Mesothelial cell of epicardium (in vitro differentiated cells): ENCODE measurements at regions not wholly inside any gene's neighbourhood (a gene's known extent, or its start where the extent isn't known, plus 50 kb on each side); places are given as distances from the start of the nearest gene placed in this dataset.

Experiments
- DNase-seq, 2 experiments: peaks; one replicate each; pipeline ENCODE4 v3.0.0; 2021; ENCODE audit warnings: low spot score in 2 of 2; ENCODE audit not compliant: unreplicated experiment in 2 of 2
- H3K27ac Mint-ChIP-seq: 2 replicates; pipeline ENCODE4 v1.8.0; 2021; ENCODE audit warnings: mixed read lengths
- H3K27me3 Mint-ChIP-seq: 2 replicates; pipeline ENCODE4 v1.8.0; 2021; ENCODE audit warnings: low read depth, mixed read lengths
- H3K36me3 Mint-ChIP-seq: 2 replicates; pipeline ENCODE4 v1.8.0; 2021; ENCODE audit warnings: mixed read lengths
- H3K4me1 Mint-ChIP-seq: 2 replicates; pipeline ENCODE4 v1.8.0; 2021; ENCODE audit warnings: mixed read lengths
- H3K4me3 Mint-ChIP-seq: 2 replicates; pipeline ENCODE4 v1.8.0; 2021; ENCODE audit warnings: mild to moderate bottlenecking, moderate library complexity, mixed read lengths
- H3K9me3 Mint-ChIP-seq: 2 replicates; pipeline ENCODE4 v1.8.0; 2021; ENCODE audit warnings: mixed read lengths
- TF ChIP-seq, protein P1 (sequence below): fragments of 200-600 bp; sonication (generic); IDR thresholded peaks from one replicate; pipeline ENCODE4 v1.5.0; 2021; ENCODE audit warnings: antibody characterized with exemption; ENCODE audit not compliant: unreplicated experiment

GRCh38 chr20:47949230-47949629 lies 163.9 kb upstream of the SULF2 start:
- Mint-ChIP-seq H3K27me3 (peaks cover 5% of the 10 kb centered on the region), H3K9me3 (no peaks in the 10 kb centered on the region), H3K4me1 (peaks cover 25% of the 10 kb centered on the region), H3K4me3 (no peak overlapping the region), H3K36me3 (no peaks in the 10 kb centered on the region), H3K27ac (no peak overlapping the region)
- no peak for DNase-seq
- TF ChIP-seq, protein P1, sequence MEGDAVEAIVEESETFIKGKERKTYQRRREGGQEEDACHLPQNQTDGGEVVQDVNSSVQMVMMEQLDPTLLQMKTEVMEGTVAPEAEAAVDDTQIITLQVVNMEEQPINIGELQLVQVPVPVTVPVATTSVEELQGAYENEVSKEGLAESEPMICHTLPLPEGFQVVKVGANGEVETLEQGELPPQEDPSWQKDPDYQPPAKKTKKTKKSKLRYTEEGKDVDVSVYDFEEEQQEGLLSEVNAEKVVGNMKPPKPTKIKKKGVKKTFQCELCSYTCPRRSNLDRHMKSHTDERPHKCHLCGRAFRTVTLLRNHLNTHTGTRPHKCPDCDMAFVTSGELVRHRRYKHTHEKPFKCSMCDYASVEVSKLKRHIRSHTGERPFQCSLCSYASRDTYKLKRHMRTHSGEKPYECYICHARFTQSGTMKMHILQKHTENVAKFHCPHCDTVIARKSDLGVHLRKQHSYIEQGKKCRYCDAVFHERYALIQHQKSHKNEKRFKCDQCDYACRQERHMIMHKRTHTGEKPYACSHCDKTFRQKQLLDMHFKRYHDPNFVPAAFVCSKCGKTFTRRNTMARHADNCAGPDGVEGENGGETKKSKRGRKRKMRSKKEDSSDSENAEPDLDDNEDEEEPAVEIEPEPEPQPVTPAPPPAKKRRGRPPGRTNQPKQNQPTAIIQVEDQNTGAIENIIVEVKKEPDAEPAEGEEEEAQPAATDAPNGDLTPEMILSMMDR = no peak

GRCh38 chr20:47944682-47945081 lies 159.4 kb upstream of the SULF2 start:
- H3K4me1 Mint-ChIP-seq = peaks cover 10% of the 10 kb centered on the region
- TF ChIP-seq, protein P1 = no peak
- no peak overlapping the region for H3K4me3 Mint-ChIP-seq
- H3K36me3 Mint-ChIP-seq = no peaks in the 10 kb centered on the region
- DNase-seq = no peak
- no peak overlapping the region for H3K27ac Mint-ChIP-seq
- no peaks in the 10 kb centered on the region for H3K27me3 Mint-ChIP-seq
- H3K9me3 Mint-ChIP-seq = no peaks in the 10 kb centered on the region

DNA sequence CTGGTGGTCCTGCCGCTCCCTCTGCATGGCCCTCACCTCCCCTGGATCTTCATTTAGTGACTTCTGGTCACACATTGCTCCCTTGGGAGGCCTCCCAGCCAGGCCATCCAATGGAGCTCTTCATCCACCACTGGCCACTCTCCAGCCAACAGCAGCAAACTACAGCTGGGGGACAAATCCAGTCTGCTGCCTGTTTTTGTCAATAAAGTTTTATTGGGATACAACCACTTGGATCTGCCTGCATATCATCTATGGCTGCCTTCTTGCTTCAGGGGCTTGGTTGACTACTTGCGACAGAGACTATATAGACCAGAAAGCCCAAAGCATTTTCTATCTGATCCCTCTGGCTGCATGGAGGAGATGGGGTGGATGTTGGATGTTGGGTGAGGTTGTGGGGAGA lies 156.6 kb upstream of the SULF2 start:
- Mint-ChIP-seq H3K27me3 (peaks cover 6% of the 10 kb centered on the region), H3K9me3 (no peaks in the 10 kb centered on the region), H3K36me3 (no peaks in the 10 kb centered on the region), H3K27ac (no peak overlapping the region), H3K4me1 (peaks cover 7% of the 10 kb centered on the region), H3K4me3 (no peak overlapping the region)
- TF ChIP-seq, protein P1 = no peak
- DNase-seq = no peak

GRCh38 chr20:47940101-47940813 lies 155.0 kb upstream of the SULF2 start:
- Mint-ChIP-seq H3K4me3 (no peak overlapping the region), H3K4me1 (peaks cover 7% of the 10 kb centered on the region), H3K36me3 (no peaks in the 10 kb centered on the region), H3K9me3 (no peaks in the 10 kb centered on the region), H3K27me3 (peaks cover 8% of the 10 kb centered on the region), H3K27ac (no peak overlapping the region)
- TF ChIP-seq, protein P1 = no peak
- no peak for DNase-seq

DNA sequence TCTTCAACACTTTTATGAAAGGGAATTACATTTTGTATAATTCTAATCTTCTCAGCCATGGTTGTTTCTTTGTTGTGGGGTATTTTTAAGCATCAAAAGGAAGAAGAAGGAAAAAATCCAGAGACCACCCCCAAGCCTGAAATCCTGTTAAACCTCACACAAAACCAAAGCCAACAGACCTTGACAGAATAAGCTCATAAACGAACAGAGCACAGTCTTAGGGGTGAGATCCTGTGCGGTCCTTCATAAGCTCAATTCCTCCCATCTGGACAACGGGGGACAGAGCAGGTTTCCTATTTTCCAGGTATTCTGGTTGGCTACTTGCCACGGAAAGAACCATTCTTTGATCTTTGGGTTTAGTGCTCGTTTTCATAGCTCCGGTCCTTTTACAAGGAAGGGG lies 151.3 kb upstream of the SULF2 start:
- H3K27ac Mint-ChIP-seq = no peak overlapping the region
- H3K27me3 Mint-ChIP-seq = peaks cover 8% of the 10 kb centered on the region
- H3K4me1 Mint-ChIP-seq = peaks cover 9% of the 10 kb centered on the region

More for the DNA sequence above, 151.3 kb upstream of the SULF2 start:
- H3K9me3 Mint-ChIP-seq = no peaks in the 10 kb centered on the region
- H3K4me3 Mint-ChIP-seq = no peak overlapping the region
- no peaks in the 10 kb centered on the region for H3K36me3 Mint-ChIP-seq
- no peak for DNase-seq
- TF ChIP-seq, protein P1 = no peak
